Erythroblast (primary cell): ENCODE measurements at regions not wholly inside any gene's neighbourhood (a gene's known extent, or its start where the extent isn't known, plus 50 kb on each side); places are given as distances from the start of the nearest gene placed in this dataset.

Experiments
- GATA1 ChIP-seq: IDR thresholded peaks from 2 replicates; pipeline ENCODE4 v1.6.1; 2011; ENCODE audit warnings: low read depth, mild to moderate bottlenecking, control low read depth, low read length, moderate library complexity
- POLR2A ChIP-seq: IDR thresholded peaks from 2 replicates; pipeline ENCODE4 v1.6.1; 2011; ENCODE audit warnings: mild to moderate bottlenecking, low read length

GRCh38 chr12:126349383-126349782 lies 1284.1 kb downstream of the AACS start:
- TF ChIP-seq POLR2A (no peak), GATA1 (no peak)
